AG04450 (cell line): ENCODE measurements at regions not wholly inside any gene's neighbourhood (a gene's known extent, or its start where the extent isn't known, plus 50 kb on each side); places are given as distances from the start of the nearest gene placed in this dataset.
A peak's percentile ranks its signal among the peaks of the same experiment; 100 is the strongest.

Source experiments
- CTCF ChIA-PET: fragments of 300-600, 350-600 bp; formaldehyde crosslinking; extraction: SDS; loops from one replicate; lab custom pipeline; 2022; ENCODE audit warnings: antibody characterized with exemption, inconsistent platforms; lab: Charles Lee
- POLR2A ChIA-PET: fragments of 350-600 bp; formaldehyde crosslinking; extraction: SDS; loops from one replicate; lab custom pipeline; 2021; ENCODE audit warnings: antibody characterized with exemption, inconsistent platforms; lab: Yijun Ruan, JAX
- DNase-seq: peaks from one replicate; pipeline ENCODE4 v3.0.0-alpha.2; 2011; ENCODE audit warnings: low read depth, low spot score
- H3K27ac ChIP-seq: one replicate; pipeline ENCODE4 v1.5.1; 2012; ENCODE audit warnings: low read depth, low read length, control low read depth
- H3K27me3 ChIP-seq: one replicate; pipeline ENCODE4 v1.6.0; 2012; ENCODE audit warnings: low read length; ENCODE audit not compliant: control insufficient read depth, insufficient read depth
- H3K4me3 ChIP-seq: 2 replicates; pipeline ENCODE4 v1.5.1; 2011; ENCODE audit warnings: mild to moderate bottlenecking, low read depth, low read length, control low read depth
- H3K9me3 ChIP-seq: 2 replicates; pipeline ENCODE4 v1.5.1; 2012; ENCODE audit warnings: low read length; ENCODE audit not compliant: control insufficient read depth, insufficient read depth
- CTCF ChIP-seq: IDR thresholded peaks from 2 replicates; pipeline ENCODE4 v1.5.1; 2011; ENCODE audit warnings: low read depth, low read length, control low read depth, inconsistent platforms

DNA sequence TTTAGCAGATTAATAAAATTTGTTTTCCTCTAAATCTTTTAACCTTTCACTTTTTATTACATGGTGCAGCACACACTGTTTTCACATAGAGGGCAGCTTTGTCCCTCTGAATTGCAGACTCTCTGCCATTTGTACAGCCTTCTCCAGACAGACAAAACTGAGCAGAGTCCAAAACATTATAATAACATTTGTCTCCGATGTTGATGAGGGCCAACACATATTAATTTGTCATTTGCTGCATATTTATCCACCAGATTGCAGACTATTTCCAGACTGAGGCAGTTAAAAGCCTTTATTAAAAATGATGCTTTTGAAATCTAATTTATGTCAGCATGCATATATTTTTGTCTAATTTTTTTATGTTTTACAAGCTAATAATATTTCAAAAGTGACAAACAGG is 1251.9 kb upstream of the SLC10A2 start:
- POLR2A ChIA-PET, result no interaction called here
- no peaks in the 10 kb centered on the region for H3K9me3 ChIP-seq
- no peak overlapping the region for H3K27ac ChIP-seq
- DNase-seq, result no peak
- H3K27me3 ChIP-seq, result no peaks in the 10 kb centered on the region
- CTCF ChIA-PET, result interaction anchor here (1.2 to 2.3 kb wide), 2 partner anchors 253 to 459 kb away, joined by 3 to 12 read pairs; no protein-coding TSS in a partner anchor
- peak; percentile 50 for TF ChIP-seq CTCF
- H3K4me3 ChIP-seq, result no peak overlapping the region

- H3K27ac ChIP-seq, result no peak overlapping the region
- ChIA-PET POLR2A (no interaction called here), CTCF (no interaction called here)
These were observed 1249.4 kb upstream of the SLC10A2 start for GRCh38 chr13:104315606-104316005.

DNA sequence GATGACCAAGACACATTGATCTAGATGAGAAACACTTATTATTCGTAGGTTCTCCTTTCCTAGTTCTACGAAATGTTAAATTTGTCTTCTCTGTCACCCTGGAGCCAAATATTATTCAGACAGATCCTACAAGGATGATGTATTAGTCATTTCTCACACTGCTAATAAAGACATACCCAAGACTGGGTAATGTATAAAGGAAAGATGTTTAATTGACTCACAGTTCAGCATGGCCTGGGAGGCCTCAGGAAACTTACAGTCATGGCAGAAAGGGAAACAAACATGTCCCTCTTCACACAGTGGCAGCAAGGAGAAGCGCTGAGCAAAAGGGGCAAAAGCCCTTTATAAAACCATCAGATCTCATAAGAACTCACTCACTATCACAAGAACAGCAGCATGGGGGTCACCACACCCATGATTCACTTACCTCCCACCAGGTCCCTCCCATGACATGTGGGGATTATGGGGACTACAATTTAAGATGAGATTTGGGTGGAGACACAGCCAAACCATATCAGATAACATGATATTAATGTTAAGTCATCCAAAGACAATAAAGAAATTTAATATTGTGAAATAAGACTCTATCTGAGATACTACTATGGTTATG is 1248.8 kb upstream of the SLC10A2 start:
- Histone ChIP-seq H3K27ac (no peak overlapping the region), H3K27me3 (no peaks in the 10 kb centered on the region), H3K4me3 (no peak overlapping the region), H3K9me3 (no peaks in the 10 kb centered on the region)
- POLR2A ChIA-PET, result no interaction called here
- TF ChIP-seq CTCF, result no peak
- DNase-seq, result no peak
- CTCF ChIA-PET, result no interaction called here

More at GRCh38 chr13:104315606-104316005, 1249.4 kb upstream of the SLC10A2 start:
- H3K27me3 ChIP-seq, result no peaks in the 10 kb centered on the region
- H3K9me3 ChIP-seq, result no peaks in the 10 kb centered on the region
- H3K4me3 ChIP-seq, result no peak overlapping the region
- no peak for TF ChIP-seq CTCF
- DNase-seq, result peak; percentile 85

- TF ChIP-seq CTCF, result no peak
- no peak overlapping the region for H3K27ac ChIP-seq
These were observed 1248.1 kb upstream of the SLC10A2 start for GRCh38 chr13:104314321-104314720.

DNA sequence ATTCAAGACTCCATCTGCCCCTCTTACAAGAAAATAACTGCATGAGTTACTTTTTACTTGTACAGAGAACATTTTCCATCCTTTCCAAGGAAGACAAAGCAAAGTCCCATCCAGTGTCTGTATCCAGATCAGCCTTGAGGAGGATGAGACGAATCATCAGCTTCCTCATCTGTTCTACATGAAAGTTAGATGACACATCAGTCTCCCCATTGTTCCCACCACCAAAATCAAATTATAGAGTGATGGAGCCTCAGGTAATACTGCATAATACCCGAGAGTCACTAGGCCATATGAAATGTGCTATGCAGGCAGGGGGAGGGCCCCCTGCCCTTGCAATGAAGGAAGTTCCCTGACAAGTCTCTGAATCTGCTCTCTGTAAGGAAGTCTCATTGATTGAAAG is 1244.6 kb upstream of the SLC10A2 start:
- Histone ChIP-seq H3K27ac (no peak overlapping the region), H3K9me3 (no peaks in the 10 kb centered on the region), H3K27me3 (no peaks in the 10 kb centered on the region), H3K4me3 (no peak overlapping the region)
- no peak for TF ChIP-seq CTCF
- CTCF ChIA-PET, result no interaction called here
- no peak for DNase-seq
- POLR2A ChIA-PET, result no interaction called here

More at GRCh38 chr13:104314321-104314720, 1248.1 kb upstream of the SLC10A2 start:
- DNase-seq, result no peak
- H3K9me3 ChIP-seq, result no peaks in the 10 kb centered on the region
- CTCF ChIA-PET, result no interaction called here
- no peaks in the 10 kb centered on the region for H3K27me3 ChIP-seq
- POLR2A ChIA-PET, result no interaction called here
- no peak overlapping the region for H3K4me3 ChIP-seq
